Endothelial cell of umbilical vein (primary cell): ENCODE measurements at regions not wholly inside any gene's neighbourhood (a gene's known extent, or its start where the extent isn't known, plus 50 kb on each side); places are given as distances from the start of the nearest gene placed in this dataset.

Experiments used
- BruUV-seq: library from RNA; stranded (reverse); fragments of 400-500 nt; replicated peaks from 2 replicates; lab custom pipeline; 2021; lab: Mats Ljungman, UMichigan
- CTCF ChIA-PET: fragments of 300-600, 350-600 bp; sonication (Branson Sonifier 250); formaldehyde crosslinking; loops from one replicate; lab custom pipeline; 2021; ENCODE audit warnings: antibody characterized with exemption, inconsistent platforms; lab: Charles Lee
- POLR2A ChIA-PET: fragments of 300-600, 350-600 bp; sonication (Branson Sonifier 250); formaldehyde crosslinking; loops from one replicate; lab custom pipeline; 2021; ENCODE audit warnings: antibody characterized with exemption, inconsistent platforms; lab: Charles Lee
- DNase-seq: peaks from one replicate; pipeline ENCODE4 v3.0.0-alpha.2; 2011; ENCODE audit warnings: low read depth, low spot score
- FAIRE-seq: peaks from 2 replicates; lab custom pipeline; 2011; peaks lifted over from hg19 to GRCh38; lab: Jason Lieb, UNC
- H2AFZ ChIP-seq: 2 replicates; pipeline ENCODE4 v1.6.0; 2012; ENCODE audit warnings: low read depth, low read length, control low read depth, inconsistent platforms
- H3K27ac ChIP-seq: 2 replicates; pipeline ENCODE4 v1.5.1; 2011; ENCODE audit warnings: low read depth, mild to moderate bottlenecking, control low read depth, low read length, moderate library complexity; ENCODE audit not compliant: insufficient read depth
- H3K27me3 ChIP-seq, 2 experiments: 2 replicates each; pipeline versions ENCODE4 v1.6.0 to v1.6.1; 2011; ENCODE audit warnings: low read length in 2 of 2, mixed read lengths in 1 of 2; ENCODE audit not compliant: control insufficient read depth in 2 of 2, insufficient read depth in 2 of 2
- H3K36me3 ChIP-seq, 2 experiments: 2 replicates in 1 of 2; 3 replicates in 1 of 2; pipeline ENCODE4 v1.5.1; 2011; ENCODE audit warnings: low read length in 2 of 2, mild to moderate bottlenecking in 1 of 2, moderate library complexity in 1 of 2; ENCODE audit not compliant: control insufficient read depth in 2 of 2, insufficient read depth in 2 of 2; ENCODE audit errors: extremely low read depth in 1 of 2
- H3K4me1 ChIP-seq: 3 replicates; pipeline ENCODE4 v1.5.1; 2011; ENCODE audit warnings: mild to moderate bottlenecking, low read length; ENCODE audit not compliant: control insufficient read depth, insufficient read depth; ENCODE audit errors: extremely low read depth
- H3K4me2 ChIP-seq: 2 replicates; pipeline ENCODE4 v1.6.1; 2011; ENCODE audit warnings: low read length, control low read depth, mixed read lengths; ENCODE audit not compliant: insufficient read depth
- H3K4me3 ChIP-seq, 3 experiments: fragments of 200-600 bp in 1 of 3; sonication (generic), shearing (Covaris generic) in 1 of 3; replicated peaks in 1 of 3; 2 replicates each; pipeline ENCODE4 v1.5.1; 2011 to 2016; ENCODE audit warnings: control low read depth in 3 of 3, low read length in 3 of 3, mild to moderate bottlenecking in 2 of 3, inconsistent platforms in 1 of 3, low read depth in 1 of 3, moderate library complexity in 1 of 3; ENCODE audit not compliant: insufficient read depth in 1 of 3
- H3K79me2 ChIP-seq: 2 replicates; pipeline ENCODE4 v1.6.0; 2012; ENCODE audit warnings: low read length, inconsistent platforms; ENCODE audit not compliant: control insufficient read depth, insufficient read depth
- H3K9ac ChIP-seq: replicated peaks from 2 replicates; pipeline ENCODE3; 2011; ENCODE audit warnings: low read length, control low read depth; ENCODE audit not compliant: insufficient read depth; ENCODE audit errors: extremely low read depth
- H3K9me1 ChIP-seq: replicated peaks from 3 replicates; pipeline ENCODE4 v1.6.0; 2011; ENCODE audit warnings: mild to moderate bottlenecking, low read length; ENCODE audit not compliant: control insufficient read depth, insufficient read depth; ENCODE audit errors: extremely low read depth
- H3K9me3 ChIP-seq: replicated peaks from 2 replicates; pipeline ENCODE4 v1.5.1; 2012; ENCODE audit warnings: low read length, inconsistent platforms; ENCODE audit not compliant: control insufficient read depth, insufficient read depth
- H4K20me1 ChIP-seq: replicated peaks from 2 replicates; pipeline ENCODE3; 2011; ENCODE audit warnings: mild to moderate bottlenecking, low read length; ENCODE audit not compliant: control insufficient read depth, insufficient read depth; ENCODE audit errors: extremely low read depth
- EZH2 ChIP-seq: IDR thresholded peaks from 2 replicates; pipeline ENCODE4 v1.6.1; 2012; ENCODE audit warnings: borderline replicate concordance, low read depth, mild to moderate bottlenecking, moderate library complexity, low read length, inconsistent platforms; ENCODE audit not compliant: severe bottlenecking
- FOS ChIP-seq: IDR thresholded peaks from 2 replicates; pipeline ENCODE4 v1.6.1; 2011; ENCODE audit warnings: mild to moderate bottlenecking, low read length, moderate library complexity, borderline replicate concordance; ENCODE audit not compliant: insufficient read depth
- GATA2 ChIP-seq: IDR thresholded peaks from 2 replicates; pipeline ENCODE4 v1.7.0; 2011; ENCODE audit warnings: low read depth, mild to moderate bottlenecking, moderate library complexity, mixed read lengths, low read length; ENCODE audit not compliant: insufficient read length, insufficient read depth
- JUN ChIP-seq: IDR thresholded peaks from 2 replicates; pipeline ENCODE4 v1.6.1; 2011; ENCODE audit warnings: borderline replicate concordance, low read depth; ENCODE audit not compliant: insufficient read length, insufficient read depth
- MAX ChIP-seq: IDR thresholded peaks from 2 replicates; pipeline ENCODE4 v1.6.1; 2011; ENCODE audit not compliant: insufficient read depth, insufficient read length
- MYC ChIP-seq: IDR thresholded peaks from one replicate; pipeline ENCODE4 v1.6.1; 2011; ENCODE audit warnings: mild to moderate bottlenecking, low read depth, low read length
- POLR2A ChIP-seq: IDR thresholded peaks from 2 replicates; pipeline ENCODE4 v1.6.1; 2012; ENCODE audit warnings: low read depth, mild to moderate bottlenecking, control low read depth, low read length
- POLR2AphosphoS5 ChIP-seq: IDR thresholded peaks from 2 replicates; pipeline ENCODE4 v1.6.1; 2012; ENCODE audit warnings: low read depth, mild to moderate bottlenecking, control low read depth, low read length, moderate library complexity; ENCODE audit not compliant: insufficient read depth
- dilution Hi-C: fragments of 300-500 bp; cut with MboI; formaldehyde crosslinking; loops from one replicate; pipeline ENCODE4 v1.15.0; 2019; ENCODE audit warnings: low sequenced_read_pairs; ENCODE audit not compliant: extremely low pct_ligation_motif_present
- intact Hi-C: fragments of 100-400 bp; cut with micrococcal nuclease; formaldehyde crosslinking; loops from one replicate; pipeline ENCODE4 v1.10.0; 2022
- TF ChIP-seq, protein P1 (sequence below), 2 donors: IDR thresholded peaks; 1 replicate in 1 of 2; 2 replicates in 1 of 2; pipeline ENCODE4 v1.5.1; 2011; ENCODE audit warnings: low read length in 2 of 2, mild to moderate bottlenecking in 2 of 2, moderate library complexity in 2 of 2, control low read depth in 1 of 2, inconsistent platforms in 1 of 2, low read depth in 1 of 2; ENCODE audit not compliant: insufficient read depth in 1 of 2; ENCODE audit errors: extremely low read depth in 1 of 2

- Histone ChIP-seq H3K9me1 (no peaks in the 10 kb centered on the region), H3K9ac (no peak overlapping the region), H3K36me3 (no peaks in the 10 kb centered on the region), H4K20me1 (no peaks in the 10 kb centered on the region), H3K4me3 (no peak overlapping the region), H3K79me2 (no peaks in the 10 kb centered on the region), H3K4me1 (no peaks in the 10 kb centered on the region), H3K4me2 (no peak overlapping the region), H3K27me3 (no peaks in the 10 kb centered on the region), H3K9me3 (no peaks in the 10 kb centered on the region), H3K27ac (no peak overlapping the region), H2AFZ (no peak overlapping the region)
- POLR2A ChIA-PET, result no interaction called here
- no peak for TF ChIP-seq MYC
- no peak for TF ChIP-seq POLR2AphosphoS5
- TF ChIP-seq, protein P1, sequence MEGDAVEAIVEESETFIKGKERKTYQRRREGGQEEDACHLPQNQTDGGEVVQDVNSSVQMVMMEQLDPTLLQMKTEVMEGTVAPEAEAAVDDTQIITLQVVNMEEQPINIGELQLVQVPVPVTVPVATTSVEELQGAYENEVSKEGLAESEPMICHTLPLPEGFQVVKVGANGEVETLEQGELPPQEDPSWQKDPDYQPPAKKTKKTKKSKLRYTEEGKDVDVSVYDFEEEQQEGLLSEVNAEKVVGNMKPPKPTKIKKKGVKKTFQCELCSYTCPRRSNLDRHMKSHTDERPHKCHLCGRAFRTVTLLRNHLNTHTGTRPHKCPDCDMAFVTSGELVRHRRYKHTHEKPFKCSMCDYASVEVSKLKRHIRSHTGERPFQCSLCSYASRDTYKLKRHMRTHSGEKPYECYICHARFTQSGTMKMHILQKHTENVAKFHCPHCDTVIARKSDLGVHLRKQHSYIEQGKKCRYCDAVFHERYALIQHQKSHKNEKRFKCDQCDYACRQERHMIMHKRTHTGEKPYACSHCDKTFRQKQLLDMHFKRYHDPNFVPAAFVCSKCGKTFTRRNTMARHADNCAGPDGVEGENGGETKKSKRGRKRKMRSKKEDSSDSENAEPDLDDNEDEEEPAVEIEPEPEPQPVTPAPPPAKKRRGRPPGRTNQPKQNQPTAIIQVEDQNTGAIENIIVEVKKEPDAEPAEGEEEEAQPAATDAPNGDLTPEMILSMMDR (IDR thresholded peaks at IDR 0.05; ENCODE audit: extremely low read depth in 1 of 2, insufficient read depth in 1 of 2, low read depth in 1 of 2, low read length in 2 of 2), result no peak
- no peak for TF ChIP-seq JUN
- CTCF ChIA-PET, result no interaction called here
- BruUV-seq, result no TSS peak
- DNase-seq (no peak), FAIRE-seq (no peak)
- intact Hi-C loops (no loop called here), dilution Hi-C loops (no loop called here)
Measured at GRCh38 chr1:87553511-87553910, 224.8 kb downstream of the LMO4 start.

GRCh38 chr1:87555366-87555765, 226.7 kb downstream of the LMO4 start:
- no peaks in the 10 kb centered on the region for H3K4me1 ChIP-seq
- no peaks in the 10 kb centered on the region for H3K79me2 ChIP-seq
- no peaks in the 10 kb centered on the region for H4K20me1 ChIP-seq
- H3K9ac ChIP-seq, result no peak overlapping the region
- dilution Hi-C loops (no loop called here), intact Hi-C loops (no loop called here)
- ChIA-PET CTCF (no interaction called here), POLR2A (no interaction called here)
- BruUV-seq, result no TSS peak
- DNase-seq (no peak), FAIRE-seq (no peak)
- H3K9me1 ChIP-seq, result no peaks in the 10 kb centered on the region
- H3K27me3 ChIP-seq, result no peaks in the 10 kb centered on the region
- no peak overlapping the region for H3K4me2 ChIP-seq
- no peak overlapping the region for H3K27ac ChIP-seq
- no peaks in the 10 kb centered on the region for H3K9me3 ChIP-seq
- TF ChIP-seq FOS, result no peak
- TF ChIP-seq, protein P1 (IDR thresholded peaks at IDR 0.05; ENCODE audit: extremely low read depth in 1 of 2, insufficient read depth in 1 of 2, low read depth in 1 of 2, low read length in 2 of 2), result no peak
- no peak for TF ChIP-seq POLR2AphosphoS5
- TF ChIP-seq POLR2A, result no peak
- no peak for TF ChIP-seq GATA2
- TF ChIP-seq JUN, result no peak
- TF ChIP-seq MYC, result no peak
- TF ChIP-seq EZH2, result no peak
- no peak for TF ChIP-seq MAX
- no peaks in the 10 kb centered on the region for H3K36me3 ChIP-seq
- H2AFZ ChIP-seq, result no peak overlapping the region
- H3K4me3 ChIP-seq, result no peak overlapping the region
